ENCODE measurements at regions not wholly inside any gene's neighbourhood (a gene's known extent, or its start where the extent isn't known, plus 50 kb on each side); places are given as distances from the start of the nearest gene placed in this dataset.

GRCh38 chr13:31385540-31385939 is 185.8 kb downstream of the B3GLCT start:
- Histone ChIP-seq H3K9me3 (ENCODE audit: control insufficient read depth in 4 of 4, low read length in 3 of 4) (no peaks in the 10 kb centered on the region), H3K27ac (ENCODE audit: low read depth in 1 of 2, low read length in 2 of 2) (no peak overlapping the region), H3K36me3 (ENCODE audit: control insufficient read depth in 4 of 4, insufficient read depth in 3 of 4, low read depth in 1 of 4, low read length in 3 of 4) (no peaks in the 10 kb centered on the region), H3K4me1 (ENCODE audit: control insufficient read depth in 4 of 4, insufficient read depth in 4 of 4, low read length in 3 of 4) (no peaks in the 10 kb centered on the region), H3K27me3 (ENCODE audit: control insufficient read depth in 4 of 4, insufficient read depth in 4 of 4, low read length in 3 of 4) (no peaks in the 10 kb centered on the region), H3K4me3 (ENCODE audit: low read depth in 1 of 3, low read length in 3 of 3) (no peak overlapping the region), H3K9ac (ENCODE audit: low read depth in 1 of 2, low read length in 2 of 2) (no peak overlapping the region)
- TF ChIP-seq EGR1 (IDR thresholded peaks at IDR 0.05; ENCODE audit: low read depth in 2 of 2): no peak
- TF ChIP-seq, protein P1, sequence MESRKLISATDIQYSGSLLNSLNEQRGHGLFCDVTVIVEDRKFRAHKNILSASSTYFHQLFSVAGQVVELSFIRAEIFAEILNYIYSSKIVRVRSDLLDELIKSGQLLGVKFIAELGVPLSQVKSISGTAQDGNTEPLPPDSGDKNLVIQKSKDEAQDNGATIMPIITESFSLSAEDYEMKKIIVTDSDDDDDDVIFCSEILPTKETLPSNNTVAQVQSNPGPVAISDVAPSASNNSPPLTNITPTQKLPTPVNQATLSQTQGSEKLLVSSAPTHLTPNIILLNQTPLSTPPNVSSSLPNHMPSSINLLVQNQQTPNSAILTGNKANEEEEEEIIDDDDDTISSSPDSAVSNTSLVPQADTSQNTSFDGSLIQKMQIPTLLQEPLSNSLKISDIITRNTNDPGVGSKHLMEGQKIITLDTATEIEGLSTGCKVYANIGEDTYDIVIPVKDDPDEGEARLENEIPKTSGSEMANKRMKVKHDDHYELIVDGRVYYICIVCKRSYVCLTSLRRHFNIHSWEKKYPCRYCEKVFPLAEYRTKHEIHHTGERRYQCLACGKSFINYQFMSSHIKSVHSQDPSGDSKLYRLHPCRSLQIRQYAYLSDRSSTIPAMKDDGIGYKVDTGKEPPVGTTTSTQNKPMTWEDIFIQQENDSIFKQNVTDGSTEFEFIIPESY (IDR thresholded peaks at IDR 0.05): no peak
- no peak for TF ChIP-seq NR2F2 (IDR thresholded peaks at IDR 0.05)
- TF ChIP-seq GABPA (IDR thresholded peaks at IDR 0.05 in 1 of 2, conservative IDR thresholded peaks at IDR 0.05 in 1 of 2): no peak
- TF ChIP-seq FOXA1 (IDR thresholded peaks at IDR 0.05): no peak
- no peak for TF ChIP-seq ATF3 (IDR thresholded peaks at IDR 0.05)
- TF ChIP-seq HNF4A (conservative IDR thresholded peaks at IDR 0.05): no peak
- no peak for TF ChIP-seq RAD21 (IDR thresholded peaks at IDR 0.05)
- TF ChIP-seq FOXA2 (IDR thresholded peaks at IDR 0.05): no peak
- no peak for TF ChIP-seq YY1 (IDR thresholded peaks at IDR 0.05)
- no peak for TF ChIP-seq RXRA (IDR thresholded peaks at IDR 0.05)
- TF ChIP-seq, protein P2, sequence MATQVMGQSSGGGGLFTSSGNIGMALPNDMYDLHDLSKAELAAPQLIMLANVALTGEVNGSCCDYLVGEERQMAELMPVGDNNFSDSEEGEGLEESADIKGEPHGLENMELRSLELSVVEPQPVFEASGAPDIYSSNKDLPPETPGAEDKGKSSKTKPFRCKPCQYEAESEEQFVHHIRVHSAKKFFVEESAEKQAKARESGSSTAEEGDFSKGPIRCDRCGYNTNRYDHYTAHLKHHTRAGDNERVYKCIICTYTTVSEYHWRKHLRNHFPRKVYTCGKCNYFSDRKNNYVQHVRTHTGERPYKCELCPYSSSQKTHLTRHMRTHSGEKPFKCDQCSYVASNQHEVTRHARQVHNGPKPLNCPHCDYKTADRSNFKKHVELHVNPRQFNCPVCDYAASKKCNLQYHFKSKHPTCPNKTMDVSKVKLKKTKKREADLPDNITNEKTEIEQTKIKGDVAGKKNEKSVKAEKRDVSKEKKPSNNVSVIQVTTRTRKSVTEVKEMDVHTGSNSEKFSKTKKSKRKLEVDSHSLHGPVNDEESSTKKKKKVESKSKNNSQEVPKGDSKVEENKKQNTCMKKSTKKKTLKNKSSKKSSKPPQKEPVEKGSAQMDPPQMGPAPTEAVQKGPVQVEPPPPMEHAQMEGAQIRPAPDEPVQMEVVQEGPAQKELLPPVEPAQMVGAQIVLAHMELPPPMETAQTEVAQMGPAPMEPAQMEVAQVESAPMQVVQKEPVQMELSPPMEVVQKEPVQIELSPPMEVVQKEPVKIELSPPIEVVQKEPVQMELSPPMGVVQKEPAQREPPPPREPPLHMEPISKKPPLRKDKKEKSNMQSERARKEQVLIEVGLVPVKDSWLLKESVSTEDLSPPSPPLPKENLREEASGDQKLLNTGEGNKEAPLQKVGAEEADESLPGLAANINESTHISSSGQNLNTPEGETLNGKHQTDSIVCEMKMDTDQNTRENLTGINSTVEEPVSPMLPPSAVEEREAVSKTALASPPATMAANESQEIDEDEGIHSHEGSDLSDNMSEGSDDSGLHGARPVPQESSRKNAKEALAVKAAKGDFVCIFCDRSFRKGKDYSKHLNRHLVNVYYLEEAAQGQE (IDR thresholded peaks at IDR 0.05): no peak
- no peak for TF ChIP-seq SP1 (IDR thresholded peaks at IDR 0.05)
- TF ChIP-seq, protein P3, sequence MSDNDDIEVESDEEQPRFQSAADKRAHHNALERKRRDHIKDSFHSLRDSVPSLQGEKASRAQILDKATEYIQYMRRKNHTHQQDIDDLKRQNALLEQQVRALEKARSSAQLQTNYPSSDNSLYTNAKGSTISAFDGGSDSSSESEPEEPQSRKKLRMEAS (IDR thresholded peaks at IDR 0.05): no peak
- TF ChIP-seq, protein P4, sequence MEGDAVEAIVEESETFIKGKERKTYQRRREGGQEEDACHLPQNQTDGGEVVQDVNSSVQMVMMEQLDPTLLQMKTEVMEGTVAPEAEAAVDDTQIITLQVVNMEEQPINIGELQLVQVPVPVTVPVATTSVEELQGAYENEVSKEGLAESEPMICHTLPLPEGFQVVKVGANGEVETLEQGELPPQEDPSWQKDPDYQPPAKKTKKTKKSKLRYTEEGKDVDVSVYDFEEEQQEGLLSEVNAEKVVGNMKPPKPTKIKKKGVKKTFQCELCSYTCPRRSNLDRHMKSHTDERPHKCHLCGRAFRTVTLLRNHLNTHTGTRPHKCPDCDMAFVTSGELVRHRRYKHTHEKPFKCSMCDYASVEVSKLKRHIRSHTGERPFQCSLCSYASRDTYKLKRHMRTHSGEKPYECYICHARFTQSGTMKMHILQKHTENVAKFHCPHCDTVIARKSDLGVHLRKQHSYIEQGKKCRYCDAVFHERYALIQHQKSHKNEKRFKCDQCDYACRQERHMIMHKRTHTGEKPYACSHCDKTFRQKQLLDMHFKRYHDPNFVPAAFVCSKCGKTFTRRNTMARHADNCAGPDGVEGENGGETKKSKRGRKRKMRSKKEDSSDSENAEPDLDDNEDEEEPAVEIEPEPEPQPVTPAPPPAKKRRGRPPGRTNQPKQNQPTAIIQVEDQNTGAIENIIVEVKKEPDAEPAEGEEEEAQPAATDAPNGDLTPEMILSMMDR (IDR thresholded peaks at IDR 0.05; ENCODE audit: low read depth, low read length, missing input control): no peak
- TF ChIP-seq HNF4G (IDR thresholded peaks at IDR 0.05): no peak
- no peak for DNase-seq (ENCODE audit: low spot score)
- 58% methylated on average over 5 of the region's 5 CpGs for WGBS

GRCh38 chr13:31394506-31394905 is 194.7 kb downstream of the B3GLCT start:
- H3K4me3 ChIP-seq (ENCODE audit: low read depth in 1 of 3, low read length in 3 of 3): no peak overlapping the region
- H3K27me3 ChIP-seq (ENCODE audit: control insufficient read depth in 4 of 4, insufficient read depth in 4 of 4, low read length in 3 of 4): no peaks in the 10 kb centered on the region
- H3K36me3 ChIP-seq (ENCODE audit: control insufficient read depth in 4 of 4, insufficient read depth in 3 of 4, low read depth in 1 of 4, low read length in 3 of 4): no peaks in the 10 kb centered on the region
- 81% methylated on average over 4 of the region's 4 CpGs for WGBS
- DNase-seq (ENCODE audit: low spot score): no peak
- peaks cover 0 to 6% (median 3%) of the 10 kb centered on the region in 4 donors for H3K9me3 ChIP-seq (ENCODE audit: control insufficient read depth in 4 of 4, low read length in 3 of 4)
- no peaks in the 10 kb centered on the region for H3K4me1 ChIP-seq (ENCODE audit: control insufficient read depth in 4 of 4, insufficient read depth in 4 of 4, low read length in 3 of 4)
- H3K27ac ChIP-seq (ENCODE audit: low read depth in 1 of 2, low read length in 2 of 2): no peak overlapping the region
- no peak overlapping the region for H3K9ac ChIP-seq (ENCODE audit: low read depth in 1 of 2, low read length in 2 of 2)
- TF ChIP-seq ATF3 (IDR thresholded peaks at IDR 0.05) (no peak), HNF4G (IDR thresholded peaks at IDR 0.05) (no peak), RXRA (IDR thresholded peaks at IDR 0.05) (no peak), RAD21 (IDR thresholded peaks at IDR 0.05) (no peak), GABPA (IDR thresholded peaks at IDR 0.05 in 1 of 2, conservative IDR thresholded peaks at IDR 0.05 in 1 of 2) (no peak), FOXA1 (IDR thresholded peaks at IDR 0.05) (no peak), SP1 (IDR thresholded peaks at IDR 0.05) (no peak), YY1 (IDR thresholded peaks at IDR 0.05) (no peak), TAF1 (conservative IDR thresholded peaks at IDR 0.05) (no peak), HNF4A (conservative IDR thresholded peaks at IDR 0.05) (no peak), FOXA2 (IDR thresholded peaks at IDR 0.05) (no peak), EGR1 (IDR thresholded peaks at IDR 0.05; ENCODE audit: low read depth in 2 of 2) (no peak), JUND (IDR thresholded peaks at IDR 0.05) (no peak)
- TF ChIP-seq, protein P4 (IDR thresholded peaks at IDR 0.05; ENCODE audit: low read depth, low read length, missing input control): no peak
- TF ChIP-seq, protein P1 (IDR thresholded peaks at IDR 0.05): no peak
- TF ChIP-seq, protein P3 (IDR thresholded peaks at IDR 0.05): no peak
